OCI-LY3 (cell line): ENCODE measurements at regions not wholly inside any gene's neighbourhood (a gene's known extent, or its start where the extent isn't known, plus 50 kb on each side); places are given as distances from the start of the nearest gene placed in this dataset.

Experiments
- H2AFZ ChIP-seq: fragments of 200-600, 300-600 bp; shearing (Covaris generic); 2 replicates; pipeline ENCODE4 v1.6.0; 2014; ENCODE audit warnings: antibody characterized with exemption, low read depth, low read length
- H3K27ac ChIP-seq: fragments of 200-600, 300-600 bp; sonication (generic); 2 replicates; pipeline ENCODE4 v1.5.1; 2014; ENCODE audit warnings: mild to moderate bottlenecking, low read length, moderate library complexity, mixed read lengths
- H3K27me3 ChIP-seq: fragments of 200-600, 300-600 bp; sonication (generic); 2 replicates; pipeline ENCODE4 v1.6.1; 2014; ENCODE audit warnings: low read depth, low read length, mixed read lengths
- H3K36me3 ChIP-seq: fragments of 200-600, 300-600 bp; sonication (generic); replicated peaks from 2 replicates; pipeline ENCODE3; 2014; ENCODE audit warnings: low read depth, low read length, mixed read lengths
- H3K4me1 ChIP-seq: fragments of 300-600, 200-600 bp; sonication (generic); 2 replicates; pipeline ENCODE4 v1.6.1; 2014; ENCODE audit warnings: low read length, mixed read lengths
- H3K4me2 ChIP-seq: fragments of 200-600, 300-600 bp; sonication (generic); 2 replicates; pipeline ENCODE4 v1.6.1; 2014; ENCODE audit warnings: low read length, mixed read lengths
- H3K4me3 ChIP-seq: fragments of 300-600, 200-600 bp; sonication (generic); 2 replicates; pipeline ENCODE4 v1.5.1; 2014; ENCODE audit warnings: antibody characterized with exemption, mild to moderate bottlenecking, low read length, moderate library complexity
- H3K79me2 ChIP-seq: fragments of 300-600, 200-600 bp; shearing (Covaris generic); 2 replicates; pipeline ENCODE4 v1.6.1; 2014; ENCODE audit warnings: mild to moderate bottlenecking, low read length, mixed read lengths
- H3K9ac ChIP-seq: fragments of 300-600, 200-600 bp; shearing (Covaris generic); 2 replicates; pipeline ENCODE4 v1.6.0; 2014; ENCODE audit warnings: mild to moderate bottlenecking, low read length, moderate library complexity
- H3K9me3 ChIP-seq: fragments of 200-600, 300-600 bp; shearing (Covaris generic); 2 replicates; pipeline ENCODE4 v1.6.1; 2014; ENCODE audit warnings: low read length, mixed read lengths; ENCODE audit not compliant: insufficient read depth
- H4K20me1 ChIP-seq: fragments of 200-600, 300-600 bp; sonication (generic); 2 replicates; pipeline ENCODE4 v1.6.1; 2016; ENCODE audit warnings: low read length, mixed read lengths; ENCODE audit not compliant: insufficient read depth
- EZH2phosphoT487 ChIP-seq: fragments of 200-600 bp; shearing (Covaris generic); IDR thresholded peaks from 2 replicates; pipeline ENCODE4 v1.6.1; 2018; ENCODE audit warnings: antibody characterized with exemption, mixed run types, low read depth
- TF ChIP-seq, protein P1 (sequence below): fragments of 200-600, 300-600 bp; sonication (generic); IDR thresholded peaks from 2 replicates; pipeline ENCODE4 v1.5.1; 2014; ENCODE audit warnings: antibody characterized with exemption, low read length, low read depth

DNA sequence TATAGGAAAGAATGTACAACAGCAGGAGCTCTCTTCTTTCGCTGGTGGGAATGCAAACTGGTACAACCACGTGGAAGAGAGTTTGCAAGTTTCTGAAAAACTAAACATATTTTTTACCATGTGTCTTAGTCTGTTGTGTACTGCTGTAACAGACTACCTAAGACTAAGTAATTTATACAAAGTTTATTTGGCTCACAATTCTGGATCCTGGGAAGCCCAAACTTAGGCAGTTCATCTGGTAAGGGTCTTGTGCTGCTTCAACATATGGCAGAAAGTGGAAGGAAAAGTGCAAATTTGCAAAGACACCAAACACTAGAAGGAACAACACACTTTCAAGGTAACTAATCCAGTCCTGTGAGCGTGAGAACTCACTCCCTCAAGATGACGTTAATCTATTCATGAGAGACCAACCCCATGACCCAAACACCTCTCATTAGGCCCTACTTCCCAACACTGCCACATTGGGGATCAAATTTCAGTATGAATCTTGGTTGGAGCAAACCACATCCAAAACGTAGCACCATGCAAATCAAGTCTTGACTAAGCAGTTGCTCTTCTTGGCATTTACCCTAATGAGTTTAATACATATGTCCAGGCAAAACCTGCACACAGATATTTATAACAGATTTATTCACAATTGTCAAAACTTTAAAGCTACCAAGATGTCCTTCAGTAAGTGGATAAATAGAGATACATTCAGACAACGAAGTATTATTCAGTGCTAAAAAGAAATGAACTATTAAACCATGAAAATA lies 481.9 kb upstream of the FOXG1 start:
- no peaks in the 10 kb centered on the region for H3K27me3 ChIP-seq
- no peaks in the 10 kb centered on the region for H3K9me3 ChIP-seq
- H3K9ac ChIP-seq, result no peak overlapping the region
- H3K4me2 ChIP-seq, result no peak overlapping the region
- TF ChIP-seq, protein P1, sequence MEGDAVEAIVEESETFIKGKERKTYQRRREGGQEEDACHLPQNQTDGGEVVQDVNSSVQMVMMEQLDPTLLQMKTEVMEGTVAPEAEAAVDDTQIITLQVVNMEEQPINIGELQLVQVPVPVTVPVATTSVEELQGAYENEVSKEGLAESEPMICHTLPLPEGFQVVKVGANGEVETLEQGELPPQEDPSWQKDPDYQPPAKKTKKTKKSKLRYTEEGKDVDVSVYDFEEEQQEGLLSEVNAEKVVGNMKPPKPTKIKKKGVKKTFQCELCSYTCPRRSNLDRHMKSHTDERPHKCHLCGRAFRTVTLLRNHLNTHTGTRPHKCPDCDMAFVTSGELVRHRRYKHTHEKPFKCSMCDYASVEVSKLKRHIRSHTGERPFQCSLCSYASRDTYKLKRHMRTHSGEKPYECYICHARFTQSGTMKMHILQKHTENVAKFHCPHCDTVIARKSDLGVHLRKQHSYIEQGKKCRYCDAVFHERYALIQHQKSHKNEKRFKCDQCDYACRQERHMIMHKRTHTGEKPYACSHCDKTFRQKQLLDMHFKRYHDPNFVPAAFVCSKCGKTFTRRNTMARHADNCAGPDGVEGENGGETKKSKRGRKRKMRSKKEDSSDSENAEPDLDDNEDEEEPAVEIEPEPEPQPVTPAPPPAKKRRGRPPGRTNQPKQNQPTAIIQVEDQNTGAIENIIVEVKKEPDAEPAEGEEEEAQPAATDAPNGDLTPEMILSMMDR, result no peak
- no peak for TF ChIP-seq EZH2phosphoT487
- H3K79me2 ChIP-seq, result no peaks in the 10 kb centered on the region
- H3K27ac ChIP-seq, result no peak overlapping the region
- no peaks in the 10 kb centered on the region for H3K36me3 ChIP-seq
- H4K20me1 ChIP-seq, result no peaks in the 10 kb centered on the region
- no peak overlapping the region for H3K4me3 ChIP-seq
- H3K4me1 ChIP-seq, result no peaks in the 10 kb centered on the region
- H2AFZ ChIP-seq, result no peak overlapping the region

DNA sequence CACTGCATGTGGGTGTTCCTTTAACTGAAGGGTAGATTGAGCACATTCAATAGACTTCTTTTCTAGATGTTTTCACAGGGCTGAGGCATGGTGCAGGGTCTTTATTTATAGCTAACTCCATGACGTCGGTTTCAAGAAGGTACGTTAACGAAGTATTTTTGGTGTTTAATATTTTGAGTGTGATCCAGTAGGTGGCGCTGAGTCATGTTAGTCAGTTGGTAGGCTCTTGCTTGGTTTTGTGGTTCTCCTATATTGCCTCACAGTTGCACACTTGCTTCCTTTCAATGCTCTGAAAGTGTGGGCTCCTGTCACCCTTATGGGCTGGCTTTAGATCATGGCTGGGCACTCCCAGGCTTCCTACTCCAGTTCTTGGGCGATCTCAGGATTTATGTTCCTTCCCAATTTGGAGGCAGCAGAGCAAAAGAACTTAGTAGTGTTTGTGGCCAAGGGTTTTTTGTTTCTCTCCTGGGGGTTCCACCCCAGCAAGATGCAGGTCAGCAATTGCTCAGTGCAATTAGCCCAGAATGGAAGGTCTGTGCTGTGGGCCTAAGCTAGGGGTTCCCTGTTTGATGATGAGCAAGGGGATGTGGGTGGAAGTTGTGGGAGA lies 471.6 kb upstream of the FOXG1 start:
- Histone ChIP-seq H3K4me2 (no peak overlapping the region), H3K4me1 (no peaks in the 10 kb centered on the region), H3K4me3 (no peak overlapping the region), H3K9me3 (no peaks in the 10 kb centered on the region), H3K9ac (no peak overlapping the region), H3K27ac (no peak overlapping the region), H3K27me3 (no peaks in the 10 kb centered on the region), H3K79me2 (no peaks in the 10 kb centered on the region), H4K20me1 (no peaks in the 10 kb centered on the region), H3K36me3 (no peaks in the 10 kb centered on the region), H2AFZ (peak overlapping the region; percentile 30; the same call in 1 of the 2 replicates)
- TF ChIP-seq EZH2phosphoT487, result no peak
- TF ChIP-seq, protein P1, result peak; percentile 62

DNA sequence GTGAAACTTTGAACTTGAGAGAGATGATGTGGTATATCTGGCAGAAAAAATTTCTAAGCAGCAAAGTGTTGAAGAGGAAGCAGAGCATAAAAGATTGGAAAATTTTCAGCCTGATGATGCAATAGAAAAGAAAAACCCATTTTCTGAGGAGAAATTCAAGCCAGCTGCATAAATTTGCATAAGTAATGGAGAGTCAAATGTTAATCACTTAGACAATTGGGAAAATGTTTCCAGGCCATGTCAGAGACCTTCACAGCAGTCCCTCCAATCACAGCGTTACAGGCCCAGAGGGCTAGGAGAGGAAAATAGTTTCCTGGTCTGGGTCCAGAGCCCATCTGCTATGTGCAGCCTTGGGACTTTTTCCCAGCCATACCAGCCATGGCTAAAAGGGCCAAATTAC lies 469.0 kb upstream of the FOXG1 start:
- Histone ChIP-seq H3K4me2 (no peak overlapping the region), H3K9me3 (no peaks in the 10 kb centered on the region), H3K79me2 (no peaks in the 10 kb centered on the region), H3K4me3 (no peak overlapping the region), H4K20me1 (no peaks in the 10 kb centered on the region), H3K27me3 (no peaks in the 10 kb centered on the region), H3K9ac (no peak overlapping the region), H3K27ac (no peak overlapping the region), H3K4me1 (no peaks in the 10 kb centered on the region), H3K36me3 (no peaks in the 10 kb centered on the region), H2AFZ (no peak overlapping the region)
- TF ChIP-seq, protein P1, result no peak
- no peak for TF ChIP-seq EZH2phosphoT487

DNA sequence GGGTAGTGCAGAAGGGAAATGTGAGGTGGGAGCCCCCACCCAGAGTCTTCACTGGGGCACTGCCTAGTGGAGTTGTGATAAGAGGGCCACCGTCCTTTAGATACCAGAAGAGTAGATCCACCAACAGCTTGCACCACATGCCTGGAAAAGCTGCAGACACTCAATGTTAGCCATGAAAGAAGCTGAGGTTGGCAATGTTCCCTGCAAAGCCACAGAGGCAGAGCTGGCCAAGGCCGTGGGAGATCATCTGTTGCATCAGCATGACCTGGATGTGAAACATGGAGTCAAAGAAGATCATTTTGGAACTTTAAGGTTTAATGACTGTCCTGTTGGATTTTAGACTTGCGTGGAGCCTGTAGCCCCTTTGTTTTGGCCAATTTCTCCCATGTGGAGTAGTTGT lies 468.4 kb upstream of the FOXG1 start:
- Histone ChIP-seq H3K36me3 (no peaks in the 10 kb centered on the region), H3K4me3 (no peak overlapping the region), H3K27me3 (no peaks in the 10 kb centered on the region), H3K4me1 (no peaks in the 10 kb centered on the region), H3K27ac (no peak overlapping the region), H2AFZ (no peak overlapping the region), H3K4me2 (no peak overlapping the region), H3K9me3 (no peaks in the 10 kb centered on the region), H4K20me1 (no peaks in the 10 kb centered on the region), H3K79me2 (no peaks in the 10 kb centered on the region), H3K9ac (no peak overlapping the region)
- TF ChIP-seq EZH2phosphoT487, result no peak
- TF ChIP-seq, protein P1, result no peak
